ENCODE measurements at regions not wholly inside any gene's neighbourhood (a gene's known extent, or its start where the extent isn't known, plus 50 kb on each side); places are given as distances from the start of the nearest gene placed in this dataset.

DNA sequence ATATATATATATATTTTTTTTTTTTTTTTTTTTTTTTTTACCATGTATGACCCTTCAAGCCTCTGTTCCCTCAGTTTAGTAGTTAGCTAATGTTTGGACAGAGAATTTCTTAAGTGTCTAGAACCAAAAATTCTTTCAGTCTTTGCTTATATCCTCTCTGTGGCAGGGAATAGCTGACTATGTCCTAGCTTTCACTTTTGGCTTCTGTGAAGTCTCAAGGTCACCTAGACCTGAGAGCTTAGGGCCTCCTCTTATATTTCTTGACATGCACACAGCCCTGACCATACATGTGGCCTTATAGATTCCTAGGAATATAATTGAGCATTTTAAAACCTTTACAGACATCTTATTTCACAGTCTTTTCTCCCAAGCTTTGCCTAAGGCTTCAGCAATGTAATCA is 930.8 kb upstream of the CDH9 start:
- TF ChIP-seq POLR2A (IDR thresholded peaks at IDR 0.05; ENCODE audit: low read depth, low read length), result no peak
- TF ChIP-seq, protein P1, sequence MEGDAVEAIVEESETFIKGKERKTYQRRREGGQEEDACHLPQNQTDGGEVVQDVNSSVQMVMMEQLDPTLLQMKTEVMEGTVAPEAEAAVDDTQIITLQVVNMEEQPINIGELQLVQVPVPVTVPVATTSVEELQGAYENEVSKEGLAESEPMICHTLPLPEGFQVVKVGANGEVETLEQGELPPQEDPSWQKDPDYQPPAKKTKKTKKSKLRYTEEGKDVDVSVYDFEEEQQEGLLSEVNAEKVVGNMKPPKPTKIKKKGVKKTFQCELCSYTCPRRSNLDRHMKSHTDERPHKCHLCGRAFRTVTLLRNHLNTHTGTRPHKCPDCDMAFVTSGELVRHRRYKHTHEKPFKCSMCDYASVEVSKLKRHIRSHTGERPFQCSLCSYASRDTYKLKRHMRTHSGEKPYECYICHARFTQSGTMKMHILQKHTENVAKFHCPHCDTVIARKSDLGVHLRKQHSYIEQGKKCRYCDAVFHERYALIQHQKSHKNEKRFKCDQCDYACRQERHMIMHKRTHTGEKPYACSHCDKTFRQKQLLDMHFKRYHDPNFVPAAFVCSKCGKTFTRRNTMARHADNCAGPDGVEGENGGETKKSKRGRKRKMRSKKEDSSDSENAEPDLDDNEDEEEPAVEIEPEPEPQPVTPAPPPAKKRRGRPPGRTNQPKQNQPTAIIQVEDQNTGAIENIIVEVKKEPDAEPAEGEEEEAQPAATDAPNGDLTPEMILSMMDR (IDR thresholded peaks at IDR 0.05; ENCODE audit: extremely low read depth in 1 of 2, insufficient read depth in 1 of 2, low read depth in 1 of 2, low read length in 2 of 2), result no peak
- no peak for TF ChIP-seq MYC (IDR thresholded peaks at IDR 0.05; ENCODE audit: low read depth, low read length)

Measured in endothelial cell of umbilical vein (primary cell).